ENCODE measurements at regions not wholly inside any gene's neighbourhood (a gene's known extent, or its start where the extent isn't known, plus 50 kb on each side); places are given as distances from the start of the nearest gene placed in this dataset.

- Mint-ChIP-seq H3K4me3 (no peak overlapping the region), H3K27me3 (no peaks in the 10 kb centered on the region), H3K27ac (no peak overlapping the region), H3K9me3 (ENCODE audit: insufficient read depth) (peaks cover 3% of the 10 kb centered on the region), H3K4me1 (no peaks in the 10 kb centered on the region)
- no peak overlapping the region for H3K27ac ChIP-seq (ENCODE audit: low read length in 2 of 2)
- no peak overlapping the region for H3K4me2 ChIP-seq (replicated peaks; ENCODE audit: low read depth, low read length, poor library complexity, severe bottlenecking)
- H3K4me1 ChIP-seq (ENCODE audit: control insufficient read depth in 2 of 2, insufficient read depth in 2 of 2, low read length in 2 of 2), result no peaks in the 10 kb centered on the region
- POLR2A ChIA-PET, result no interaction called here
- DNase-seq (no peak), ATAC-seq (ENCODE audit: low read depth) (no peak)
- CTCF ChIA-PET, result no interaction called here
- no peaks in the 10 kb centered on the region for H4K20me1 ChIP-seq (ENCODE audit: control insufficient read depth, insufficient read depth, low read length, poor library complexity, severe bottlenecking)
- intact Hi-C loops (cut with micrococcal nuclease), result no loop called here
- TF ChIP-seq EZH2 (IDR thresholded peaks at IDR 0.05; ENCODE audit: borderline replicate concordance, insufficient read depth, low read depth, low read length, poor library complexity, severe bottlenecking) (no peak), CTCF (IDR thresholded peaks at IDR 0.05) (no peak)
- H3K9ac ChIP-seq (ENCODE audit: low read length), result no peak overlapping the region
- no peaks in the 10 kb centered on the region for H3K79me2 ChIP-seq (ENCODE audit: control insufficient read depth, insufficient read depth, low read length)
- H2AFZ ChIP-seq (ENCODE audit: insufficient read depth, low read depth, low read length, poor library complexity, severe bottlenecking), result no peak overlapping the region
- no peak overlapping the region for H3K4me3 ChIP-seq (ENCODE audit: control extremely low read depth in 1 of 5, extremely low read depth in 1 of 5, insufficient read depth in 1 of 5, low read depth in 2 of 5, low read length in 4 of 5)
- H3K9me3 ChIP-seq (ENCODE audit: control extremely low read depth in 1 of 3, control insufficient read depth in 2 of 3, insufficient read depth in 1 of 3, low read length in 2 of 3), result no peaks in the 10 kb centered on the region
- no peaks in the 10 kb centered on the region for H3K36me3 ChIP-seq (replicated peaks in 1 of 2; ENCODE audit: control extremely low read depth in 1 of 2, control insufficient read depth in 1 of 2, extremely low read depth in 1 of 2, insufficient read depth in 2 of 2, low read length in 1 of 2)
- no CpG with 5 or more reads among the region's 1 CpG for WGBS (ENCODE audit: insufficient coverage)
- no peaks in the 10 kb centered on the region for H3K27me3 ChIP-seq (replicated peaks in 1 of 4; ENCODE audit: control extremely low read depth in 1 of 4, control insufficient read depth in 3 of 4, insufficient read depth in 4 of 4, low read length in 3 of 4)
Observed at GRCh38 chr1:70737125-70737524, 310.5 kb downstream of the PTGER3 start.

- H2AFZ ChIP-seq (ENCODE audit: insufficient read depth, low read depth, low read length, poor library complexity, severe bottlenecking), result no peak overlapping the region
- no peaks in the 10 kb centered on the region for H4K20me1 ChIP-seq (ENCODE audit: control insufficient read depth, insufficient read depth, low read length, poor library complexity, severe bottlenecking)
- H3K79me2 ChIP-seq (ENCODE audit: control insufficient read depth, insufficient read depth, low read length), result no peaks in the 10 kb centered on the region
- no peak overlapping the region for H3K4me3 Mint-ChIP-seq
- H3K4me1 ChIP-seq (ENCODE audit: control insufficient read depth in 2 of 2, insufficient read depth in 2 of 2, low read length in 2 of 2), result no peaks in the 10 kb centered on the region
- ATAC-seq (ENCODE audit: low read depth), result no peak
- H3K27me3 Mint-ChIP-seq, result no peaks in the 10 kb centered on the region
- ChIA-PET CTCF (no interaction called here), POLR2A (no interaction called here)
- H3K27ac ChIP-seq (ENCODE audit: low read length in 2 of 2), result no peak overlapping the region
- no peak overlapping the region for H3K9ac ChIP-seq (ENCODE audit: low read length)
- no peak overlapping the region for H3K27ac Mint-ChIP-seq
- intact Hi-C loops (cut with micrococcal nuclease), result no loop called here
- H3K27me3 ChIP-seq (replicated peaks in 1 of 4; ENCODE audit: control extremely low read depth in 1 of 4, control insufficient read depth in 3 of 4, insufficient read depth in 4 of 4, low read length in 3 of 4), result no peaks in the 10 kb centered on the region
- no peaks in the 10 kb centered on the region for H3K36me3 ChIP-seq (replicated peaks in 1 of 2; ENCODE audit: control extremely low read depth in 1 of 2, control insufficient read depth in 1 of 2, extremely low read depth in 1 of 2, insufficient read depth in 2 of 2, low read length in 1 of 2)
- no peak for DNase-seq
- TF ChIP-seq EZH2 (IDR thresholded peaks at IDR 0.05; ENCODE audit: borderline replicate concordance, insufficient read depth, low read depth, low read length, poor library complexity, severe bottlenecking) (no peak), CTCF (IDR thresholded peaks at IDR 0.05) (no peak)
- H3K4me1 Mint-ChIP-seq, result no peaks in the 10 kb centered on the region
- peaks cover 3% of the 10 kb centered on the region for H3K9me3 Mint-ChIP-seq (ENCODE audit: insufficient read depth)
- no peaks in the 10 kb centered on the region for H3K9me3 ChIP-seq (ENCODE audit: control extremely low read depth in 1 of 3, control insufficient read depth in 2 of 3, insufficient read depth in 1 of 3, low read length in 2 of 3)
- 20% methylated on average over 1 of the region's 3 CpGs for WGBS (ENCODE audit: insufficient coverage)
- H3K4me2 ChIP-seq (replicated peaks; ENCODE audit: low read depth, low read length, poor library complexity, severe bottlenecking), result no peak overlapping the region
- no peak overlapping the region for H3K4me3 ChIP-seq (ENCODE audit: control extremely low read depth in 1 of 5, extremely low read depth in 1 of 5, insufficient read depth in 1 of 5, low read depth in 2 of 5, low read length in 4 of 5)
Observed at GRCh38 chr1:70738624-70739023, 309.0 kb downstream of the PTGER3 start.
